GM12878 (cell line): ENCODE measurements at regions not wholly inside any gene's neighbourhood (a gene's known extent, or its start where the extent isn't known, plus 50 kb on each side); places are given as distances from the start of the nearest gene placed in this dataset.

Experiments used
- ATAC-seq: fragments of 200-7000 bp; cut with Tn5 transposase; 3 replicates; pipeline ENCODE4 v1.9.1; 2020; ENCODE audit warnings: mild to moderate bottlenecking, moderate library complexity
- BruUV-seq: library from RNA; stranded (reverse); fragments of 400-500 nt; replicated peaks from 2 replicates; lab custom pipeline; 2021; lab: Mats Ljungman, UMichigan
- CTCF ChIA-PET: fragments of 300-600 bp; sonication (Branson Sonifier 250); formaldehyde crosslinking; extraction: SDS; loops from one replicate; lab custom pipeline; 2021; ENCODE audit warnings: inconsistent platforms; lab: Yijun Ruan, JAX
- POLR2A ChIA-PET: fragments of 350-600 bp; formaldehyde crosslinking; extraction: SDS; loops from one replicate; lab custom pipeline; 2021; ENCODE audit warnings: inconsistent platforms; lab: Charles Lee
- RAD21 ChIA-PET: fragments of 300-600 bp; sonication (Branson Sonifier 250); formaldehyde crosslinking; loops from one replicate; lab custom pipeline; 2023; ENCODE audit warnings: antibody characterized with exemption; ENCODE audit not compliant: unreplicated experiment; lab: Charles Lee
- SMC1A ChIA-PET: fragments of 300-600 bp; sonication (Branson Sonifier 250); formaldehyde crosslinking; loops from one replicate; lab custom pipeline; 2023; ENCODE audit not compliant: unreplicated experiment, uncharacterized antibody; lab: Charles Lee
- DNase-seq: peaks from one replicate; pipeline ENCODE4 v3.0.0-alpha.2; 2011; ENCODE audit warnings: low read depth, low spot score
- FAIRE-seq: peaks from 3 replicates; lab custom pipeline; 2011; peaks lifted over from hg19 to GRCh38; lab: Jason Lieb, UNC
- H2AFZ ChIP-seq: 2 replicates; pipeline ENCODE4 v1.6.0; 2011; ENCODE audit warnings: low read depth, low read length, control low read depth; ENCODE audit not compliant: control insufficient read depth
- H3K27ac ChIP-seq: 2 replicates; pipeline ENCODE4 v1.5.1; 2011; ENCODE audit warnings: control low read depth; ENCODE audit not compliant: control insufficient read depth, insufficient read depth
- H3K27me3 ChIP-seq, 2 experiments: replicated peaks in 1 of 2; 2 replicates each; pipeline versions ENCODE4 v1.6.0 to v1.6.1; 2011; ENCODE audit warnings: low read length in 1 of 2; ENCODE audit not compliant: control insufficient read depth in 2 of 2, insufficient read depth in 2 of 2
- H3K36me3 ChIP-seq, 2 experiments: 2 replicates each; pipeline ENCODE4 v1.5.1; 2011; ENCODE audit warnings: low read length in 1 of 2; ENCODE audit not compliant: control insufficient read depth in 2 of 2, insufficient read depth in 2 of 2
- H3K4me1 ChIP-seq: 2 replicates; pipeline ENCODE4 v1.6.1; 2011; ENCODE audit warnings: mild to moderate bottlenecking, low read length, moderate library complexity, mixed read lengths; ENCODE audit not compliant: control insufficient read depth, insufficient read depth
- H3K4me2 ChIP-seq: 2 replicates; pipeline ENCODE4 v1.6.0; 2011; ENCODE audit warnings: control low read depth; ENCODE audit not compliant: control insufficient read depth, insufficient read depth
- H3K4me3 ChIP-seq: fragments of 200-600 bp; sonication (generic); 2 replicates; pipeline ENCODE4 v1.5.1; 2016
- H3K79me2 ChIP-seq: 2 replicates; pipeline ENCODE4 v1.6.0; 2011; ENCODE audit warnings: low read length; ENCODE audit not compliant: control insufficient read depth, insufficient read depth
- H3K9ac ChIP-seq: 2 replicates; pipeline ENCODE4 v1.8.0; 2011; ENCODE audit warnings: low read length, control low read depth, mixed read lengths; ENCODE audit not compliant: control insufficient read depth, insufficient read depth
- H3K9me3 ChIP-seq: replicated peaks from 3 replicates; pipeline ENCODE4 v1.5.1; 2011; ENCODE audit warnings: mild to moderate bottlenecking, low read length; ENCODE audit not compliant: control insufficient read depth, insufficient read depth
- H4K20me1 ChIP-seq: 2 replicates; pipeline ENCODE4 v1.6.0; 2011; ENCODE audit not compliant: control insufficient read depth, insufficient read depth
- BACH1 ChIP-seq: fragments of 450-650 bp; IDR thresholded peaks from 2 replicates; pipeline ENCODE4 v1.6.1; 2017; ENCODE audit warnings: mild to moderate bottlenecking, borderline replicate concordance
- CHD4 ChIP-seq: fragments of 200-600 bp; sonication (generic); IDR thresholded peaks from 2 replicates; pipeline ENCODE4 v1.6.1; 2016; ENCODE audit warnings: mild to moderate bottlenecking
- EGR1 ChIP-seq, 2 experiments: IDR thresholded peaks; 1 replicate in 1 of 2; 2 replicates in 1 of 2; pipeline ENCODE4 v1.6.1; 2011 to 2012; ENCODE audit warnings: low read depth in 2 of 2, low read length in 2 of 2, borderline replicate concordance in 1 of 2, mild to moderate bottlenecking in 1 of 2, moderate library complexity in 1 of 2
- EP300 ChIP-seq, 2 experiments: fragments of 150-350 bp in 1 of 2; IDR thresholded peaks; 2 replicates each; pipeline ENCODE4 v1.6.1; 2011 to 2012; ENCODE audit warnings: low read depth in 2 of 2, low read length in 2 of 2, borderline replicate concordance in 1 of 2, improper control_type of control experiment in 1 of 2, inconsistent platforms in 1 of 2; ENCODE audit not compliant: control insufficient read depth in 1 of 2
- FOXM1 ChIP-seq: IDR thresholded peaks from 2 replicates; pipeline ENCODE4 v1.6.1; 2012; ENCODE audit warnings: low read depth, mild to moderate bottlenecking, inconsistent platforms, low read length, moderate library complexity
- NRF1 ChIP-seq: conservative IDR thresholded peaks from 2 replicates; pipeline ENCODE4 v1.6.1; 2011; ENCODE audit warnings: mild to moderate bottlenecking, low read depth, low read length, improper control_type of control experiment
- POLR2A ChIP-seq: IDR thresholded peaks from 2 replicates; pipeline ENCODE4 v1.6.1; 2011; ENCODE audit warnings: low read depth, mild to moderate bottlenecking, low read length
- SMAD5 ChIP-seq: IDR thresholded peaks from 2 replicates; pipeline ENCODE4 v1.6.1; 2016; ENCODE audit warnings: antibody characterized with exemption, low read depth
- SMARCA5 ChIP-seq: fragments of 450-650 bp; IDR thresholded peaks from 2 replicates; pipeline ENCODE4 v1.6.1; 2017; ENCODE audit warnings: mild to moderate bottlenecking
- SP1 ChIP-seq: IDR thresholded peaks from one replicate; pipeline ENCODE4 v1.6.1; 2011; ENCODE audit warnings: low read depth, low read length
- STAT1 ChIP-seq: fragments of 450-650 bp; conservative IDR thresholded peaks from 2 replicates; pipeline ENCODE4 v1.6.1; 2014; ENCODE audit warnings: antibody characterized with exemption, mild to moderate bottlenecking
- ZNF274 ChIP-seq: IDR thresholded peaks from one replicate; pipeline ENCODE4 v1.8.0; 2011; ENCODE audit not compliant: insufficient read length, insufficient read depth
- in situ Hi-C: fragments of 300-500 bp; cut with MboI; formaldehyde crosslinking; loops from 9 replicates; pipeline ENCODE4 v1.14.3; 2018; ENCODE audit warnings: mixed read lengths
- intact Hi-C: fragments of 100-400 bp; cut with micrococcal nuclease; formaldehyde crosslinking; loops from one replicate; pipeline ENCODE4 v1.14.2; 2022; ENCODE audit not compliant: unreplicated experiment
- TF ChIP-seq, protein P1 (sequence below): fragments of 450-650 bp; IDR thresholded peaks from 2 replicates; pipeline ENCODE4 v1.6.1; 2017; ENCODE audit warnings: low read depth, mild to moderate bottlenecking, moderate library complexity
- TF ChIP-seq, protein P2 (sequence below): IDR thresholded peaks from 2 replicates; pipeline ENCODE4 v1.6.1; 2012; ENCODE audit warnings: low read depth, low read length, improper control_type of control experiment

DNA sequence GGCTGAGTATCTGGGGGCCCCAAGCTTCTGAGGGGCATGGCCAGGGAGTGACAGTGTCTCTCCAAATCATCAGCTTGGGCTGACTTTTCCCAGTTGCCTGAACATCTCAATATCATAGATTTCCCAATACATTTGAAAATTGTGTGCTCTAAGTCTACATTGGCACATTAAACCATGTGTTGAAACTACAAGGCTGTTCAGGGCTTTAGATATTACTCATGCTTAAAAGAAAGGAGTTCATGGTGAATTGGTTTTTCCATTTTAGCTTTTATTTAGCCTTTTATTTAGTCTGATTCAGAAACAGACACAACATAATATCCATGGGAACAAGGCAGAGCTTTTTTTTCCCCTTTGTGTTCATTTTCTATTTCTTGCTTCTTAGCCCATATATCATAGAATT, 49.9 kb upstream of the GALR1 start:
- no peak for FAIRE-seq
- CTCF ChIA-PET, result interaction anchor here (2.1 to 4.3 kb wide), 2 partner anchors 11 to 199 kb away, joined by 8 to 19 read pairs; no protein-coding TSS in a partner anchor
- ATAC-seq, result no peak
- no peaks in the 10 kb centered on the region for H4K20me1 ChIP-seq
- no peak overlapping the region for H2AFZ ChIP-seq
- no peak overlapping the region for H3K9ac ChIP-seq
- in situ Hi-C loops (loop anchor here (5.0 kb wide), 1 partner anchor 197 kb away; no protein-coding TSS in a partner anchor), intact Hi-C loops (loop anchor here (10.0 kb wide), 1 partner anchor 395 kb away; no protein-coding TSS in a partner anchor)
- no TSS peak for BruUV-seq
- no peaks in the 10 kb centered on the region; the same call in 1 of the 2 replicates for H3K4me1 ChIP-seq
- no peaks in the 10 kb centered on the region for H3K9me3 ChIP-seq
- H3K27ac ChIP-seq, result no peak overlapping the region
- TF ChIP-seq CHD4 (no peak), EP300 (IDR thresholded peaks at IDR 0.05; ENCODE audit: borderline replicate concordance in 1 of 2, control insufficient read depth in 1 of 2, low read depth in 2 of 2, low read length in 2 of 2) (no peak), BACH1 (no peak), SMAD5 (no peak), POLR2A (no peak), NRF1 (no peak), SMARCA5 (no peak), SP1 (no peak), STAT1 (no peak), EGR1 (IDR thresholded peaks at IDR 0.05; ENCODE audit: borderline replicate concordance in 1 of 2, low read depth in 2 of 2, low read length in 2 of 2) (no peak), ZNF274 (no peak), FOXM1 (no peak)
- TF ChIP-seq, protein P1, sequence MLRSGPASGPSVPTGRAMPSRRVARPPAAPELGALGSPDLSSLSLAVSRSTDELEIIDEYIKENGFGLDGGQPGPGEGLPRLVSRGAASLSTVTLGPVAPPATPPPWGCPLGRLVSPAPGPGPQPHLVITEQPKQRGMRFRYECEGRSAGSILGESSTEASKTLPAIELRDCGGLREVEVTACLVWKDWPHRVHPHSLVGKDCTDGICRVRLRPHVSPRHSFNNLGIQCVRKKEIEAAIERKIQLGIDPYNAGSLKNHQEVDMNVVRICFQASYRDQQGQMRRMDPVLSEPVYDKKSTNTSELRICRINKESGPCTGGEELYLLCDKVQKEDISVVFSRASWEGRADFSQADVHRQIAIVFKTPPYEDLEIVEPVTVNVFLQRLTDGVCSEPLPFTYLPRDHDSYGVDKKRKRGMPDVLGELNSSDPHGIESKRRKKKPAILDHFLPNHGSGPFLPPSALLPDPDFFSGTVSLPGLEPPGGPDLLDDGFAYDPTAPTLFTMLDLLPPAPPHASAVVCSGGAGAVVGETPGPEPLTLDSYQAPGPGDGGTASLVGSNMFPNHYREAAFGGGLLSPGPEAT, result no peak
- TF ChIP-seq, protein P2, sequence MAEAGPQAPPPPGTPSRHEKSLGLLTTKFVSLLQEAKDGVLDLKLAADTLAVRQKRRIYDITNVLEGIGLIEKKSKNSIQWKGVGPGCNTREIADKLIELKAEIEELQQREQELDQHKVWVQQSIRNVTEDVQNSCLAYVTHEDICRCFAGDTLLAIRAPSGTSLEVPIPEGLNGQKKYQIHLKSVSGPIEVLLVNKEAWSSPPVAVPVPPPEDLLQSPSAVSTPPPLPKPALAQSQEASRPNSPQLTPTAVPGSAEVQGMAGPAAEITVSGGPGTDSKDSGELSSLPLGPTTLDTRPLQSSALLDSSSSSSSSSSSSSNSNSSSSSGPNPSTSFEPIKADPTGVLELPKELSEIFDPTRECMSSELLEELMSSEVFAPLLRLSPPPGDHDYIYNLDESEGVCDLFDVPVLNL, result no peak
- no peaks in the 10 kb centered on the region for H3K36me3 ChIP-seq
- H3K79me2 ChIP-seq, result no peaks in the 10 kb centered on the region
- no peak overlapping the region for H3K4me3 ChIP-seq
- no peak for DNase-seq
- H3K4me2 ChIP-seq, result no peak overlapping the region
- no peaks in the 10 kb centered on the region for H3K27me3 ChIP-seq
- RAD21 ChIA-PET, result interaction anchor here (0.7 to 1.9 kb wide), 2 partner anchors 12 to 71 kb away, joined by 3 to 11 read pairs; no protein-coding TSS in a partner anchor
- SMC1A ChIA-PET, result interaction anchor here (1.4 kb wide), 1 partner anchor 12 kb away, joined by 3 read pairs; no protein-coding TSS in a partner anchor
- POLR2A ChIA-PET, result interaction anchor here (0.6 kb wide), 1 partner anchor 372 kb away, joined by 3 read pairs; no protein-coding TSS in a partner anchor
